ENCODE measurements at regions not wholly inside any gene's neighbourhood (a gene's known extent, or its start where the extent isn't known, plus 50 kb on each side); places are given as distances from the start of the nearest gene placed in this dataset.

- dilution Hi-C loops (cut with MboI; ENCODE audit: extremely low pct_ligation_motif_present, low sequenced_read_pairs), result no loop called here
- no peak for FAIRE-seq
- no peaks in the 10 kb centered on the region for H3K4me1 ChIP-seq (ENCODE audit: control insufficient read depth, extremely low read depth, insufficient read depth, low read length)
Observed at GRCh38 chr6:16876201-16876600, 114.9 kb upstream of the ATXN1 start.

GRCh38 chr6:16873698-16874097 is 112.4 kb upstream of the ATXN1 start:
- TF ChIP-seq CTCF (optimal IDR thresholded peaks at IDR 0.05 in 1 of 3, IDR thresholded peaks at IDR 0.05 in 1 of 3, conservative IDR thresholded peaks at IDR 0.05 in 1 of 3; ENCODE audit: extremely low read depth in 1 of 3, insufficient read depth in 2 of 3, low read length in 3 of 3) (no peak), EZH2 (IDR thresholded peaks at IDR 0.05; ENCODE audit: low read length) (no peak)
- dilution Hi-C loops (cut with MboI; ENCODE audit: extremely low pct_ligation_motif_present, low sequenced_read_pairs), result no loop called here
- no peaks in the 10 kb centered on the region for H3K79me2 ChIP-seq (ENCODE audit: control insufficient read depth, insufficient read depth, low read length)
- peaks cover 3% of the 10 kb centered on the region for H3K4me1 ChIP-seq (ENCODE audit: control insufficient read depth, extremely low read depth, insufficient read depth, low read length)
- no peaks in the 10 kb centered on the region for H3K36me3 ChIP-seq (ENCODE audit: control insufficient read depth in 2 of 2, extremely low read depth in 1 of 2, insufficient read depth in 2 of 2, low read length in 2 of 2)
- H3K9me3 ChIP-seq (ENCODE audit: control insufficient read depth, low read depth, low read length), result no peaks in the 10 kb centered on the region
- no peak overlapping the region for H3K27ac ChIP-seq (ENCODE audit: control insufficient read depth, insufficient read depth, low read length)
- H3K4me2 ChIP-seq (ENCODE audit: control insufficient read depth, extremely low read depth, insufficient read depth, low read depth, low read length), result no peak overlapping the region
- FAIRE-seq (no peak), DNase-seq (ENCODE audit: low read depth, low spot score) (no peak)
- no peaks in the 10 kb centered on the region for H3K27me3 ChIP-seq (ENCODE audit: control insufficient read depth, extremely low read depth, insufficient read depth, low read length)
- H2AFZ ChIP-seq (ENCODE audit: control insufficient read depth, low read length), result no peak overlapping the region
- no peaks in the 10 kb centered on the region for H4K20me1 ChIP-seq (ENCODE audit: control insufficient read depth, extremely low read depth, insufficient read depth, low read length)
- H3K9ac ChIP-seq (ENCODE audit: control insufficient read depth, extremely low read depth, insufficient read depth, low read length), result no peak overlapping the region
- no peaks in the 10 kb centered on the region for H3K9me1 ChIP-seq (ENCODE audit: control insufficient read depth, extremely low read depth, insufficient read depth, low read length)
- H3K4me3 ChIP-seq (ENCODE audit: control insufficient read depth in 2 of 3, extremely low read depth in 1 of 3, insufficient read depth in 2 of 3, low read depth in 1 of 3, low read length in 3 of 3), result no peak overlapping the region

More at GRCh38 chr6:16876201-16876600, 114.9 kb upstream of the ATXN1 start:
- Histone ChIP-seq H3K79me2 (ENCODE audit: control insufficient read depth, insufficient read depth, low read length) (no peaks in the 10 kb centered on the region), H3K36me3 (ENCODE audit: control insufficient read depth in 2 of 2, extremely low read depth in 1 of 2, insufficient read depth in 2 of 2, low read length in 2 of 2) (no peaks in the 10 kb centered on the region), H3K9me3 (ENCODE audit: control insufficient read depth, low read depth, low read length) (no peaks in the 10 kb centered on the region), H3K9me1 (ENCODE audit: control insufficient read depth, extremely low read depth, insufficient read depth, low read length) (no peaks in the 10 kb centered on the region), H4K20me1 (ENCODE audit: control insufficient read depth, extremely low read depth, insufficient read depth, low read length) (no peaks in the 10 kb centered on the region), H2AFZ (ENCODE audit: control insufficient read depth, low read length) (no peak overlapping the region), H3K4me2 (ENCODE audit: control insufficient read depth, extremely low read depth, insufficient read depth, low read depth, low read length) (no peak overlapping the region), H3K27ac (ENCODE audit: control insufficient read depth, insufficient read depth, low read length) (no peak overlapping the region), H3K27me3 (ENCODE audit: control insufficient read depth, extremely low read depth, insufficient read depth, low read length) (no peaks in the 10 kb centered on the region), H3K9ac (ENCODE audit: control insufficient read depth, extremely low read depth, insufficient read depth, low read length) (no peak overlapping the region), H3K4me3 (ENCODE audit: control insufficient read depth in 2 of 3, extremely low read depth in 1 of 3, insufficient read depth in 2 of 3, low read depth in 1 of 3, low read length in 3 of 3) (no peak overlapping the region)
- no peak for DNase-seq (ENCODE audit: low read depth, low spot score)
- TF ChIP-seq EZH2 (IDR thresholded peaks at IDR 0.05; ENCODE audit: low read length) (no peak), CTCF (optimal IDR thresholded peaks at IDR 0.05 in 1 of 3, IDR thresholded peaks at IDR 0.05 in 1 of 3, conservative IDR thresholded peaks at IDR 0.05 in 1 of 3; ENCODE audit: extremely low read depth in 1 of 3, insufficient read depth in 2 of 3, low read length in 3 of 3) (no peak)
